Calu3 (cell line): ENCODE measurements at regions not wholly inside any gene's neighbourhood (a gene's known extent, or its start where the extent isn't known, plus 50 kb on each side); places are given as distances from the start of the nearest gene placed in this dataset.

Experiments
- BruUV-seq: library from RNA; stranded (reverse); fragments of 400-500 nt; replicated peaks from 2 replicates; lab custom pipeline; 2021; lab: Mats Ljungman, UMichigan
- CTCF ChIA-PET: fragments of 300-600 bp; sonication (Branson Sonifier 250); formaldehyde crosslinking; loops from one replicate; lab custom pipeline; 2022; ENCODE audit warnings: antibody characterized with exemption; lab: Charles Lee
- DNase-seq: peaks from one replicate; pipeline ENCODE4 v3.0.0; 2022
- H3K27ac Mint-ChIP-seq: one replicate; pipeline ENCODE4 v1.8.0; 2022; ENCODE audit warnings: mixed read lengths; ENCODE audit not compliant: unreplicated experiment
- H3K27me3 Mint-ChIP-seq: one replicate; pipeline ENCODE4 v1.8.0; 2022; ENCODE audit warnings: mixed read lengths; ENCODE audit not compliant: unreplicated experiment
- H3K36me3 Mint-ChIP-seq: one replicate; pipeline ENCODE4 v1.8.0; 2022; ENCODE audit warnings: mild to moderate bottlenecking, moderate library complexity, mixed read lengths; ENCODE audit not compliant: insufficient read depth, unreplicated experiment
- H3K4me1 Mint-ChIP-seq: one replicate; pipeline ENCODE4 v1.8.0; 2022; ENCODE audit warnings: mild to moderate bottlenecking, low read depth, mixed read lengths; ENCODE audit not compliant: unreplicated experiment
- H3K4me3 Mint-ChIP-seq: one replicate; pipeline ENCODE4 v1.8.0; 2022; ENCODE audit warnings: mild to moderate bottlenecking, low read depth, moderate library complexity, mixed read lengths; ENCODE audit not compliant: unreplicated experiment
- H3K9me3 Mint-ChIP-seq: one replicate; pipeline ENCODE4 v1.8.0; 2022; ENCODE audit warnings: low read depth, mixed read lengths; ENCODE audit not compliant: unreplicated experiment
- CTCF ChIP-seq: fragments of 200-600 bp; IDR thresholded peaks from one replicate; pipeline ENCODE4 v1.8.0; 2022; ENCODE audit warnings: antibody characterized with exemption; ENCODE audit not compliant: unreplicated experiment
- intact Hi-C: fragments of 100-400 bp; cut with micrococcal nuclease; formaldehyde crosslinking; loops from one replicate; pipeline ENCODE4 v1.10.0; 2022; ENCODE audit not compliant: unreplicated experiment

GRCh38 chr1:101139130-101139529 lies 97.7 kb upstream of the S1PR1 start:
- CTCF ChIA-PET, result no interaction called here
- intact Hi-C loops, result no loop called here
- DNase-seq, result no peak
- BruUV-seq, result no TSS peak
- no peaks in the 10 kb centered on the region for H3K4me1 Mint-ChIP-seq
- TF ChIP-seq CTCF, result no peak
- no peaks in the 10 kb centered on the region for H3K9me3 Mint-ChIP-seq
- H3K27me3 Mint-ChIP-seq, result peaks cover 9% of the 10 kb centered on the region
- H3K27ac Mint-ChIP-seq, result no peak overlapping the region
- no peaks in the 10 kb centered on the region for H3K36me3 Mint-ChIP-seq
- H3K4me3 Mint-ChIP-seq, result no peak overlapping the region

GRCh38 chr1:101137144-101138126 lies 99.4 kb upstream of the S1PR1 start:
- no TSS peak for BruUV-seq
- CTCF ChIA-PET, result no interaction called here
- no peak overlapping the region for H3K4me3 Mint-ChIP-seq

GRCh38 chr1:101136739-101137138 lies 100.1 kb upstream of the S1PR1 start:
- Mint-ChIP-seq H3K36me3 (no peaks in the 10 kb centered on the region), H3K4me3 (no peak overlapping the region), H3K27ac (no peak overlapping the region), H3K9me3 (no peaks in the 10 kb centered on the region), H3K27me3 (peaks cover 9% of the 10 kb centered on the region), H3K4me1 (no peaks in the 10 kb centered on the region)
- TF ChIP-seq CTCF, result no peak
- intact Hi-C loops, result no loop called here
- CTCF ChIA-PET, result no interaction called here
- BruUV-seq, result no TSS peak
- DNase-seq, result no peak

More at GRCh38 chr1:101137144-101138126, 99.4 kb upstream of the S1PR1 start:
- TF ChIP-seq CTCF, result no peak
- H3K27me3 Mint-ChIP-seq, result peaks cover 9% of the 10 kb centered on the region
- intact Hi-C loops, result no loop called here
- no peak for DNase-seq
- H3K9me3 Mint-ChIP-seq, result no peaks in the 10 kb centered on the region
- no peak overlapping the region for H3K27ac Mint-ChIP-seq
- no peaks in the 10 kb centered on the region for H3K4me1 Mint-ChIP-seq
- no peaks in the 10 kb centered on the region for H3K36me3 Mint-ChIP-seq

GRCh38 chr1:101136271-101136670 lies 100.5 kb upstream of the S1PR1 start:
- Mint-ChIP-seq H3K4me3 (no peak overlapping the region), H3K9me3 (no peaks in the 10 kb centered on the region), H3K4me1 (no peaks in the 10 kb centered on the region), H3K27me3 (peaks cover 14% of the 10 kb centered on the region), H3K27ac (no peak overlapping the region), H3K36me3 (no peaks in the 10 kb centered on the region)
- no peak for DNase-seq
- intact Hi-C loops, result no loop called here
- no TSS peak for BruUV-seq
- CTCF ChIA-PET, result no interaction called here
- TF ChIP-seq CTCF, result no peak
